Calu3 (cell line): ENCODE measurements at regions not wholly inside any gene's neighbourhood (a gene's known extent, or its start where the extent isn't known, plus 50 kb on each side); places are given as distances from the start of the nearest gene placed in this dataset.

Source experiments
- BruUV-seq: library from RNA; stranded (reverse); fragments of 400-500 nt; replicated peaks from 2 replicates; lab custom pipeline; 2021; lab: Mats Ljungman, UMichigan
- CTCF ChIA-PET: fragments of 300-600 bp; sonication (Branson Sonifier 250); formaldehyde crosslinking; loops from one replicate; lab custom pipeline; 2022; ENCODE audit warnings: antibody characterized with exemption; lab: Charles Lee
- DNase-seq: peaks from one replicate; pipeline ENCODE4 v3.0.0; 2022
- H3K27ac Mint-ChIP-seq: one replicate; pipeline ENCODE4 v1.8.0; 2022; ENCODE audit warnings: mixed read lengths; ENCODE audit not compliant: unreplicated experiment
- H3K27me3 Mint-ChIP-seq: one replicate; pipeline ENCODE4 v1.8.0; 2022; ENCODE audit warnings: mixed read lengths; ENCODE audit not compliant: unreplicated experiment
- H3K36me3 Mint-ChIP-seq: one replicate; pipeline ENCODE4 v1.8.0; 2022; ENCODE audit warnings: mild to moderate bottlenecking, moderate library complexity, mixed read lengths; ENCODE audit not compliant: insufficient read depth, unreplicated experiment
- H3K4me1 Mint-ChIP-seq: one replicate; pipeline ENCODE4 v1.8.0; 2022; ENCODE audit warnings: mild to moderate bottlenecking, low read depth, mixed read lengths; ENCODE audit not compliant: unreplicated experiment
- H3K4me3 Mint-ChIP-seq: one replicate; pipeline ENCODE4 v1.8.0; 2022; ENCODE audit warnings: mild to moderate bottlenecking, low read depth, moderate library complexity, mixed read lengths; ENCODE audit not compliant: unreplicated experiment
- H3K9me3 Mint-ChIP-seq: one replicate; pipeline ENCODE4 v1.8.0; 2022; ENCODE audit warnings: low read depth, mixed read lengths; ENCODE audit not compliant: unreplicated experiment
- CTCF ChIP-seq: fragments of 200-600 bp; IDR thresholded peaks from one replicate; pipeline ENCODE4 v1.8.0; 2022; ENCODE audit warnings: antibody characterized with exemption; ENCODE audit not compliant: unreplicated experiment
- intact Hi-C: fragments of 100-400 bp; cut with micrococcal nuclease; formaldehyde crosslinking; loops from one replicate; pipeline ENCODE4 v1.10.0; 2022; ENCODE audit not compliant: unreplicated experiment

DNA sequence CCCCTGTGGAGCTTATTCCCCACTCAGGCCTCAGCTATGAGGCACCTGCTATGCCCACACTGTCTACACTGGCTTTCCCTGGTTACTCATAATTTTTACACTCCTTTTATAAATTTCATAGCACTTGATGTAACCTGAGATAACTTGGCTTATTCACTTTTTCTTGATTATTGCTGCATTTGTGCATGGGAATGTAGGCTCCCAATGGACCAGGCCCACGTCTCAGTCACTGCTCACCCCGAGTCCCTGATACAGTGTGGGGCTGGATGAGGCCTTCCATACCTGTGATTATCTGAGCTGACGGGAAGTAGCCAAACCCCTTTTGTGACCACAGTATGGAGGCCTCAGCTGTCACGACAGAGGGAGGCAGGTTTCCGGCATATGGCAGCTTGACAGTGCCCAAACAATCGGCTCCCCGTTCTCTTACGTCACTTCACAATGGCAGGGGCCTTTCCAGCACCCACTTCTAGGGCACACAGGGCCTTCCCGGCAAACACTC, 645.3 kb downstream of the ACTR3B start:
- no peak overlapping the region for H3K27ac Mint-ChIP-seq
- TF ChIP-seq CTCF, result no peak
- H3K9me3 Mint-ChIP-seq, result peaks cover 33% of the 10 kb centered on the region
- H3K4me3 Mint-ChIP-seq, result no peak overlapping the region
- no peaks in the 10 kb centered on the region for H3K4me1 Mint-ChIP-seq
- H3K36me3 Mint-ChIP-seq, result no peaks in the 10 kb centered on the region
- CTCF ChIA-PET, result no interaction called here
- no peaks in the 10 kb centered on the region for H3K27me3 Mint-ChIP-seq
- DNase-seq, result no peak
- BruUV-seq, result no TSS peak
- intact Hi-C loops, result no loop called here

GRCh38 chr7:153405704-153406485, 646.3 kb upstream of the DPP6 start:
- no peak for DNase-seq
- intact Hi-C loops, result no loop called here
- no TSS peak for BruUV-seq
- Mint-ChIP-seq H3K4me1 (no peaks in the 10 kb centered on the region), H3K27ac (no peak overlapping the region), H3K27me3 (no peaks in the 10 kb centered on the region), H3K4me3 (no peak overlapping the region), H3K36me3 (no peaks in the 10 kb centered on the region), H3K9me3 (peaks cover 36% of the 10 kb centered on the region)
- TF ChIP-seq CTCF, result no peak
- CTCF ChIA-PET, result no interaction called here

- H3K4me1 Mint-ChIP-seq, result no peaks in the 10 kb centered on the region
- TF ChIP-seq CTCF, result no peak
- intact Hi-C loops, result no loop called here
- DNase-seq, result no peak
- BruUV-seq, result no TSS peak
- H3K27me3 Mint-ChIP-seq, result no peaks in the 10 kb centered on the region
- no peak overlapping the region for H3K27ac Mint-ChIP-seq
- peaks cover 39% of the 10 kb centered on the region for H3K9me3 Mint-ChIP-seq
- CTCF ChIA-PET, result no interaction called here
- H3K4me3 Mint-ChIP-seq, result no peak overlapping the region
- H3K36me3 Mint-ChIP-seq, result no peaks in the 10 kb centered on the region
Measured at GRCh38 chr7:153406486-153406872, 645.7 kb upstream of the DPP6 start.

- Mint-ChIP-seq H3K27ac (no peak overlapping the region), H3K4me1 (no peaks in the 10 kb centered on the region), H3K27me3 (no peaks in the 10 kb centered on the region), H3K4me3 (no peak overlapping the region), H3K9me3 (peaks cover 31% of the 10 kb centered on the region), H3K36me3 (no peaks in the 10 kb centered on the region)
- CTCF ChIA-PET, result no interaction called here
- DNase-seq, result no peak
- intact Hi-C loops, result no loop called here
- TF ChIP-seq CTCF, result no peak
- BruUV-seq, result no TSS peak
Measured at GRCh38 chr7:153407291-153408046, 644.7 kb upstream of the DPP6 start.
